ENCODE measurements at regions not wholly inside any gene's neighbourhood (a gene's known extent, or its start where the extent isn't known, plus 50 kb on each side); places are given as distances from the start of the nearest gene placed in this dataset.
A peak's percentile ranks its signal among the peaks of the same experiment; 100 is the strongest.

DNA sequence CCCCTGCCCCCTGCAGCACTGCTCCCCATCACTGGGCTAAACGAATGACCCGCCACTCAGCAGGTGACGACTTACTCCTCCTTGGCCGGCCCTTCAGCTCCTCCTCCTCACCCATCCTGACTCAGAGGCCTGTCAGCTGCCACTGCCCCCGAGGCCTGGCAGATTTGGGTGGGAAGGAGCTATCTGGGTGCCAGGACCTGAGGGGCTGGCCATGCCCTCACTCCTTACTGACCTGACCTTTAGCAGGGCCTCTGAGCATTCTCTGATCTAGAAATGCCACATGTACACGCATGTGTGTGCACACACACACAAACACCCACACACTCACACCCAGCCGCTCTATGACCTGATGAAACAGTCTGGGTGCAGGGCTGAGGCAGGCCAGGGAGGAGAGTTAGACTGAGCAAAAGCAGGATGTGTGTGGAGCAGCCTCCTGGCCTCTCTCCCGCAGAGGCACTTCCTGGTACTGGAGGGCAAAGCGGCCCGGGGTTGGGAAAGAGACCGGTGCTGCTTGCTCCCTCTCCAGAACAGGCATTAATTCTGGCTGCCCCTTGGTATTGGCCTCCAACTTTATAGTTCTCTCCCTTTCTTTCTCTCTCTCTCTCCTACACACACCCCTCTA, 68.0 kb downstream of the ZFP36L2 start:
- dilution Hi-C loops (cut with MboI; ENCODE audit: extremely low pct_ligation_motif_present, low sequenced_read_pairs), result no loop called here
- Histone ChIP-seq H3K9me3 (replicated peaks; ENCODE audit: control insufficient read depth, insufficient read depth, low read length) (no peaks in the 10 kb centered on the region), H3K9ac (replicated peaks; ENCODE audit: extremely low read depth, insufficient read depth, low read length) (no peak overlapping the region), H3K27ac (ENCODE audit: insufficient read depth, low read depth, low read length) (peak overlapping the region; percentile 23), H3K36me3 (ENCODE audit: control insufficient read depth in 2 of 2, extremely low read depth in 1 of 2, insufficient read depth in 2 of 2, low read length in 2 of 2) (no peaks in the 10 kb centered on the region), H3K27me3 (ENCODE audit: control insufficient read depth in 2 of 2, insufficient read depth in 2 of 2, low read length in 2 of 2) (no peaks in the 10 kb centered on the region), H4K20me1 (replicated peaks; ENCODE audit: control insufficient read depth, extremely low read depth, insufficient read depth, low read length) (no peaks in the 10 kb centered on the region), H2AFZ (ENCODE audit: low read depth, low read length) (peak overlapping the region; percentile 80), H3K9me1 (replicated peaks; ENCODE audit: control insufficient read depth, extremely low read depth, insufficient read depth, low read length) (no peaks in the 10 kb centered on the region), H3K4me3 (replicated peaks in 1 of 3; ENCODE audit: insufficient read depth in 1 of 3, low read depth in 1 of 3, low read length in 3 of 3) (no peak overlapping the region), H3K79me2 (ENCODE audit: control insufficient read depth, insufficient read depth, low read length) (no peaks in the 10 kb centered on the region), H3K4me1 (ENCODE audit: control insufficient read depth, extremely low read depth, insufficient read depth, low read length) (peaks cover 13% of the 10 kb centered on the region), H3K4me2 (ENCODE audit: insufficient read depth, low read length) (no peak overlapping the region)
- no TSS peak for BruUV-seq (replicated peaks)
- intact Hi-C loops (cut with micrococcal nuclease), result loop anchor here (1.0 kb wide), 1 partner anchor 134 kb away; no protein-coding TSS in a partner anchor
- peak; percentile 87 for DNase-seq (ENCODE audit: low read depth, low spot score)
- peak; percentile 91 for FAIRE-seq
- peak; percentile 13 for TF ChIP-seq POLR2A (IDR thresholded peaks at IDR 0.05; ENCODE audit: low read depth, low read length)
- no peak for TF ChIP-seq FOS (IDR thresholded peaks at IDR 0.05; ENCODE audit: borderline replicate concordance, insufficient read depth, low read length)
- CTCF ChIA-PET, result no interaction called here
- POLR2A ChIA-PET, result no interaction called here

DNA sequence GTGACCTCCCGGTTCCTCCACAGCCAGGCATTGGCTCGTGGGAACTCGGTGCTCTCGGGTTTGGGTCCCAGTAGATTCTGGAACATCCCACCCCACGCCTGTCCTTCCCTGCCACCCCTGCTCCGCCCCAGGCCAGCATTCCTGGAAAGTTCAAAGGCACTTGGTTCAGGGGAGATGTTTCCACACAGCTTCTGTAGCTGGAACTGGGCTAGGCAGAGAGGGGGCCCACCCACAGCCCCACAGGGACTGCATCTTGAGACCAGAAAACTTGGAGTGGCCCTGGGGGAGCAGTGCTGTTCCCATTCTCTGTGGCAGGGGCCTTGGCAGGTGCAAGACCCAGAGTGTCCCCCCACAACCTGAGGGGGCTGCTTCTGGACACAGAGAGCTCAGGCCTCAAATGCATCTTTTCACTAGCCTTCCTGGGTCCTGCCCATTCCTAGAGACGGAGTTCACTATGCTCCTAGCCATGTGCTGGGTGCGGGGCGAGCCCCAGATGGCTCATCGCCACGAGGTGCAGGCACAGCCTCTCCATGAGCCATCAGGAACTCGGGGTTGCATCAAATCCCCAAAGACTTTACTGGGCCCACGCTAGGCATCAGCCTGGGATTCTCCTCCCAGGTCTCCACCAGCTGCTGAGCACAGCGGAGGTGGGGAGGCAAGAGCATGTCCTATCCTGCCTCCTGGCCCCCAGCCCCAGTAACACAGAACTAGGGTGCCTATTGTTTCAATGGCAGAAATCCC, 68.7 kb downstream of the ZFP36L2 start:
- H3K9me1 ChIP-seq (replicated peaks; ENCODE audit: control insufficient read depth, extremely low read depth, insufficient read depth, low read length), result no peaks in the 10 kb centered on the region
- no peaks in the 10 kb centered on the region for H3K36me3 ChIP-seq (ENCODE audit: control insufficient read depth in 2 of 2, extremely low read depth in 1 of 2, insufficient read depth in 2 of 2, low read length in 2 of 2)
- intact Hi-C loops (cut with micrococcal nuclease), result loop anchor here (1.0 kb wide), 1 partner anchor 133 kb away; no protein-coding TSS in a partner anchor
- H3K4me3 ChIP-seq (replicated peaks in 1 of 3; ENCODE audit: insufficient read depth in 1 of 3, low read depth in 1 of 3, low read length in 3 of 3), result no peak overlapping the region
- H3K4me2 ChIP-seq (ENCODE audit: insufficient read depth, low read length), result no peak overlapping the region
- no TSS peak for BruUV-seq (replicated peaks)
- no peak overlapping the region for H2AFZ ChIP-seq (ENCODE audit: low read depth, low read length)
- H3K27me3 ChIP-seq (ENCODE audit: control insufficient read depth in 2 of 2, insufficient read depth in 2 of 2, low read length in 2 of 2), result no peaks in the 10 kb centered on the region
- no peak overlapping the region for H3K9ac ChIP-seq (replicated peaks; ENCODE audit: extremely low read depth, insufficient read depth, low read length)
- H3K79me2 ChIP-seq (ENCODE audit: control insufficient read depth, insufficient read depth, low read length), result no peaks in the 10 kb centered on the region
- dilution Hi-C loops (cut with MboI; ENCODE audit: extremely low pct_ligation_motif_present, low sequenced_read_pairs), result no loop called here
- H4K20me1 ChIP-seq (replicated peaks; ENCODE audit: control insufficient read depth, extremely low read depth, insufficient read depth, low read length), result no peaks in the 10 kb centered on the region
- TF ChIP-seq FOS (IDR thresholded peaks at IDR 0.05; ENCODE audit: borderline replicate concordance, insufficient read depth, low read length), result no peak
- FAIRE-seq (no peak), DNase-seq (ENCODE audit: low read depth, low spot score) (no peak)
- no peak overlapping the region for H3K27ac ChIP-seq (ENCODE audit: insufficient read depth, low read depth, low read length)
- peaks cover 13% of the 10 kb centered on the region for H3K4me1 ChIP-seq (ENCODE audit: control insufficient read depth, extremely low read depth, insufficient read depth, low read length)
- ChIA-PET CTCF (no interaction called here), POLR2A (no interaction called here)
- H3K9me3 ChIP-seq (replicated peaks; ENCODE audit: control insufficient read depth, insufficient read depth, low read length), result no peaks in the 10 kb centered on the region

Data from endothelial cell of umbilical vein (primary cell).